Neural crest cell (in vitro differentiated cells): ENCODE measurements at regions not wholly inside any gene's neighbourhood (a gene's known extent, or its start where the extent isn't known, plus 50 kb on each side); places are given as distances from the start of the nearest gene placed in this dataset.

ENCODE experiments used
- DNase-seq: peaks from one replicate; pipeline ENCODE4 v3.0.0; 2021; ENCODE audit warnings: low read depth, mixed read lengths, low spot score
- H3K27ac Mint-ChIP-seq: one replicate; pipeline ENCODE4 v1.8.0; 2021; ENCODE audit warnings: mild to moderate bottlenecking, mixed read lengths; ENCODE audit not compliant: unreplicated experiment
- H3K27me3 Mint-ChIP-seq: 2 replicates; pipeline ENCODE4 v1.8.0; 2021; ENCODE audit warnings: low read depth, mild to moderate bottlenecking, mixed read lengths
- H3K36me3 Mint-ChIP-seq: 2 replicates; pipeline ENCODE4 v1.8.0; 2021; ENCODE audit warnings: low read depth, mild to moderate bottlenecking, mixed read lengths
- H3K4me1 Mint-ChIP-seq: 2 replicates; pipeline ENCODE4 v1.8.0; 2021; ENCODE audit warnings: mixed read lengths
- H3K4me3 Mint-ChIP-seq: one replicate; pipeline ENCODE4 v1.8.0; 2021; ENCODE audit warnings: mild to moderate bottlenecking, mixed read lengths
- H3K9me3 Mint-ChIP-seq: 2 replicates; pipeline ENCODE4 v1.8.0; 2021; ENCODE audit warnings: mixed read lengths
- TF ChIP-seq, protein P1 (sequence below): fragments of 200-600 bp; sonication (generic); conservative IDR thresholded peaks from 2 replicates; pipeline ENCODE4 v1.5.0; 2021; ENCODE audit warnings: antibody characterized with exemption, mild to moderate bottlenecking

DNA sequence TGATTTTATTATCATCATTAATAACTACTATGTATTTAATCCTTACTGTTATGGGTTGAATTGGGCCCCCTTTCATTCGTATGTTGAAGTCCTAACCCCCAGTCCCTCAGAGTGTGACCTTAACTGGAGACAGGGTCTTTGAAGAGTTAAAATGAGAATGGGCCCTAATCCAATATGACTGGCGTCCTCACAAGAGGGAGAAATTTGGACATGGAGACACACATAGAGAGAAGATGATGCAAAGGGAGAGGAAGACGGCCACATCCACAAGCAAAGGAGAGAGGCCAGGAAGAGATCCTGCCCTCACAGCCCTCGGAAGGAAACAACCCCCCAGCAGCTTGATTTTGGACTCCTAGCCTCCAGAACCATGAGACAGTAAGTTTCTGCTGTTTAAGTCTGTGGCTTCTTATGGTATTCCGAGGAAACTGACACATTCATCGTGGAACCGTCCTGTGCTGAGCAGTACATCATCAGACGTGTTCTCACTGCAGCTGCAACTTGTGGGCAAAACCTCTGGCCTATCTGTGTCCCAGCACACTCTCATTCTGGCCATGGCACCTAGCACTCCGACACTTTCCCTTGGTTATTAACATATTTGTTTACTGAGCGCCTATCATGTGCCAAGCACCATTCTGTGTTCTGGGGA, 127.6 kb downstream of the SLC38A6 start:
- Mint-ChIP-seq H3K4me1 (peaks cover 26% of the 10 kb centered on the region), H3K27me3 (no peaks in the 10 kb centered on the region), H3K36me3 (no peaks in the 10 kb centered on the region), H3K4me3 (no peak overlapping the region), H3K27ac (no peak overlapping the region), H3K9me3 (no peaks in the 10 kb centered on the region)
- TF ChIP-seq, protein P1, sequence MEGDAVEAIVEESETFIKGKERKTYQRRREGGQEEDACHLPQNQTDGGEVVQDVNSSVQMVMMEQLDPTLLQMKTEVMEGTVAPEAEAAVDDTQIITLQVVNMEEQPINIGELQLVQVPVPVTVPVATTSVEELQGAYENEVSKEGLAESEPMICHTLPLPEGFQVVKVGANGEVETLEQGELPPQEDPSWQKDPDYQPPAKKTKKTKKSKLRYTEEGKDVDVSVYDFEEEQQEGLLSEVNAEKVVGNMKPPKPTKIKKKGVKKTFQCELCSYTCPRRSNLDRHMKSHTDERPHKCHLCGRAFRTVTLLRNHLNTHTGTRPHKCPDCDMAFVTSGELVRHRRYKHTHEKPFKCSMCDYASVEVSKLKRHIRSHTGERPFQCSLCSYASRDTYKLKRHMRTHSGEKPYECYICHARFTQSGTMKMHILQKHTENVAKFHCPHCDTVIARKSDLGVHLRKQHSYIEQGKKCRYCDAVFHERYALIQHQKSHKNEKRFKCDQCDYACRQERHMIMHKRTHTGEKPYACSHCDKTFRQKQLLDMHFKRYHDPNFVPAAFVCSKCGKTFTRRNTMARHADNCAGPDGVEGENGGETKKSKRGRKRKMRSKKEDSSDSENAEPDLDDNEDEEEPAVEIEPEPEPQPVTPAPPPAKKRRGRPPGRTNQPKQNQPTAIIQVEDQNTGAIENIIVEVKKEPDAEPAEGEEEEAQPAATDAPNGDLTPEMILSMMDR: no peak
- DNase-seq: no peak

- no peaks in the 10 kb centered on the region for H3K36me3 Mint-ChIP-seq
- TF ChIP-seq, protein P1: no peak
- H3K27ac Mint-ChIP-seq: peak overlapping the region; percentile 68
- no peak overlapping the region for H3K4me3 Mint-ChIP-seq
- no peak for DNase-seq
- no peaks in the 10 kb centered on the region for H3K27me3 Mint-ChIP-seq
- peaks cover 33% of the 10 kb centered on the region for H3K4me1 Mint-ChIP-seq
- no peaks in the 10 kb centered on the region for H3K9me3 Mint-ChIP-seq
Observed at GRCh38 chr14:61107869-61108493, 126.9 kb downstream of the SLC38A6 start.

DNA sequence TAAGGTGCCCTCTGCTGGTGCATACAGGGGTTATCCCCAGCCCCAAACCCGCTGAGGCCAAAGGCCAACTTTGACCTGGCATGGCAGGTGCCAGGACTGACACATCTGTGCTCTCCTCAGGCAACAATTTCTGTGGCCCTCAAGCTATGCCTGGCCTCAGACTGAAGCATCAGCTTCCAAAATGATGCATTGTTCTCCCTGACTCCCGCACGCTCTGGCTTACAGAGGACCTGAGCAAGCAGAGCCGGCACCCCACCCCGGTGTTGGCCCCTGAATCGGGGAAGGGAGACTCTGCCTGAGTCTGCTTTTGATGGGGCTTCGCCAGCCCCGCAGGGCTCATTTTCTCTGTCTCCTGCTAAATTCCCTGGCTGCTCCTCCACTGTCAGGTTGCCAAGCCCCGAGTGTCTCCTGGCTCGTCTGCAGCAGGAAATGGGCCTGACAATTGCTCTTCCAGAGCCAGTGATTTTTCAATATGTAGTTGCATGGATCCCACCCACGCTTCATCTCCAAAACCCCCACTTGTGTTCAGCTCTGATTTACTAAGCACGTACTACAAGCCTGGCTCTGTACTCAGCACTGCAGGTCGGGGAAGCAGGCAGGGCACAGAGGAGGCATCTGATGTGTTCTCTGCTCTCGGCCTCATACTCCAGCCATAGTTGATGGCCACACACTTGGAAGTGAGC, 126.1 kb downstream of the SLC38A6 start:
- Mint-ChIP-seq H3K27ac (no peak overlapping the region), H3K36me3 (no peaks in the 10 kb centered on the region), H3K9me3 (no peaks in the 10 kb centered on the region), H3K4me1 (peaks cover 42% of the 10 kb centered on the region), H3K4me3 (no peak overlapping the region), H3K27me3 (no peaks in the 10 kb centered on the region)
- TF ChIP-seq, protein P1: no peak
- no peak for DNase-seq

DNA sequence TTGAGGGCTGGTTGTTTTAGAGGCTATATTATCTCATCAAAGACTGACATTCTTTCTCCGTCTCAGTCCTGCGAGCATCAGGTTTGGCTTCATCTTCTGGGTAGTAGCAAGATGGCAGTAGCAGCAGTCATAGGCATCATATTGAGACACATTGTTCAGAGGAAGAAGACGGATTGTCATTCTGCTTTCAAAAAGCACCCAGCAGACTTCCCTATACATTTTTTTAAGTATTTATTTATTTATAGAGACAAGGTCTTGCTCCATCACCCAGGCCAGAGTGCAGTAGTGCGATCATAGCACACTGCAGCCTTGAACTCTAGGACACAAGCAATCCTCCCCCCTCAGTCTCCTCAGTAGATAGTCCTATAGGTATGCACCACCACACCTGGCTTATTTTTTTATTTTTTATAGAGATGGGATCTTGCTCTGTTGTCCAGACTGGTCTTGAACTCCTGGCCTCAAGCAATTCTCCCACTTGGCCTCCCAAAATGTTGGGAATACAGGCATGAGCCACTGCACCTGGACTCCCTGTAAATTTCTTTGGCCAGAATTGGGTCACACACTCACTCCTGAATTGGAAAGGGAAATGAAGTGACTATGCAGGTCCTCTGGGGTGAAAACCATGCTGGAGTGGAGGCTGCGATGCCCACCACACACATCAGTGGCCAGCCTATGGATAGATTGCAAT, 125.4 kb downstream of the SLC38A6 start:
- Mint-ChIP-seq H3K9me3 (no peaks in the 10 kb centered on the region), H3K27ac (no peak overlapping the region), H3K27me3 (no peaks in the 10 kb centered on the region), H3K4me1 (peaks cover 38% of the 10 kb centered on the region), H3K4me3 (no peak overlapping the region), H3K36me3 (no peaks in the 10 kb centered on the region)
- TF ChIP-seq, protein P1: no peak
- no peak for DNase-seq

DNA sequence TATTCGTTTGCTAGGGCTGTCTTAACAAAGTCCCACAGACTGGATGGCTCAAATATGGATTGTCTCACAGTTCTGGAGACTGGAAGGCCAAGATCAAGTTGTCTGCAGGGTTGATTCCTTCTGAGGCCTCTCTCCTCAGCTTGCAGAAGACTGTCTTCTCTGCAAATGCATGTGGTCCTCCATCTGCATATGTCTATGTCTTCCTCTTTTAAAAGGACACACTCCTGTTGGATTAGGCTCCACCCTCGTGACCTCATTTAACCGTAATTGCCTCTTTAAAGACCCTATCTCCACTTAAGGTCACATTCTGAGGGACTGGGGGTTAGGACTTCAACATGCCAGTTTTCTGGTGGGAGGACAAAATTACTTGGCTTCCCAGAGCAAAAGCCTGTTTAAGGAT, 123.3 kb downstream of the SLC38A6 start:
- Mint-ChIP-seq H3K27ac (no peak overlapping the region), H3K36me3 (peaks cover 3% of the 10 kb centered on the region), H3K4me1 (peaks cover 25% of the 10 kb centered on the region), H3K27me3 (no peaks in the 10 kb centered on the region), H3K9me3 (no peaks in the 10 kb centered on the region), H3K4me3 (no peak overlapping the region)
- TF ChIP-seq, protein P1: no peak
- no peak for DNase-seq
